Hepatocyte (in vitro differentiated cells): ENCODE measurements at regions not wholly inside any gene's neighbourhood (a gene's known extent, or its start where the extent isn't known, plus 50 kb on each side); places are given as distances from the start of the nearest gene placed in this dataset.

Source experiments
- DNase-seq: peaks from one replicate; pipeline ENCODE4 v3.0.0-alpha.2; 2016; ENCODE audit warnings: low spot score
- H2AFZ ChIP-seq: fragments of 200-600 bp; sonication (generic); 2 replicates; pipeline ENCODE4 v1.6.0; 2016; ENCODE audit warnings: antibody characterized with exemption, mild to moderate bottlenecking
- H3K27ac ChIP-seq: fragments of 200-600 bp; sonication (generic); 2 replicates; pipeline ENCODE4 v1.5.1; 2016; ENCODE audit warnings: mild to moderate bottlenecking
- H3K27me3 ChIP-seq: fragments of 200-600 bp; sonication (generic); 2 replicates; pipeline ENCODE4 v1.6.1; 2016
- H3K36me3 ChIP-seq: fragments of 200-600 bp; sonication (generic); replicated peaks from 2 replicates; pipeline ENCODE4 v1.5.1; 2016; ENCODE audit warnings: low read depth; ENCODE audit not compliant: insufficient read depth
- H3K4me1 ChIP-seq: fragments of 200-600 bp; sonication (generic); 2 replicates; pipeline ENCODE4 v1.5.1; 2016; ENCODE audit warnings: mild to moderate bottlenecking, moderate library complexity; ENCODE audit not compliant: insufficient read depth
- H3K4me2 ChIP-seq: fragments of 200-600 bp; sonication (generic); 2 replicates; pipeline ENCODE4 v1.6.0; 2016
- H3K4me3 ChIP-seq: fragments of 200-600 bp; sonication (generic); 2 replicates; pipeline ENCODE4 v1.5.1; 2016; ENCODE audit warnings: mild to moderate bottlenecking
- H3K79me2 ChIP-seq: fragments of 200-600 bp; sonication (generic); 2 replicates; pipeline ENCODE4 v1.6.0; 2017; ENCODE audit warnings: mild to moderate bottlenecking
- H3K9me2 ChIP-seq: fragments of 200-600 bp; sonication (generic); replicated peaks from 2 replicates; pipeline ENCODE4 v1.6.0; 2017; ENCODE audit warnings: mild to moderate bottlenecking; ENCODE audit not compliant: insufficient read depth
- H3K9me3 ChIP-seq: fragments of 200-600 bp; sonication (generic); 2 replicates; pipeline ENCODE4 v1.5.1; 2016; ENCODE audit warnings: low read depth, mild to moderate bottlenecking
- H4K20me1 ChIP-seq: fragments of 200-600 bp; sonication (generic); 2 replicates; pipeline ENCODE4 v1.6.0; 2016; ENCODE audit warnings: mild to moderate bottlenecking; ENCODE audit not compliant: insufficient read depth, poor library complexity, severe bottlenecking
- CTCF ChIP-seq: fragments of 200-600 bp; sonication (generic); IDR thresholded peaks from 2 replicates; pipeline ENCODE4 v1.5.1; 2016; ENCODE audit warnings: antibody characterized with exemption, mild to moderate bottlenecking; ENCODE audit not compliant: poor library complexity
- EZH2 ChIP-seq: fragments of 200-600 bp; sonication (generic); IDR thresholded peaks from 2 replicates; pipeline ENCODE4 v1.6.1; 2016; ENCODE audit warnings: antibody characterized with exemption, mild to moderate bottlenecking, borderline replicate concordance
- EZH2phosphoT487 ChIP-seq: fragments of 200-600 bp; sonication (generic); IDR thresholded peaks from one replicate; pipeline ENCODE4 v1.6.1; 2018; ENCODE audit warnings: antibody characterized with exemption, mild to moderate bottlenecking, low read depth, moderate library complexity; ENCODE audit not compliant: unreplicated experiment, severe bottlenecking
- WGBS: methylation state at CpG from one replicate; pipeline ENCODE4 v1.1.6; 2016; ENCODE audit warnings: low lambda C conversion rate; ENCODE audit errors: missing lambda C conversion rate; 5-methylcytosine and 5-hydroxymethylcytosine counted together

- no peak for DNase-seq
- Histone ChIP-seq H3K4me2 (no peak overlapping the region), H3K79me2 (no peaks in the 10 kb centered on the region), H2AFZ (no peak overlapping the region), H4K20me1 (no peaks in the 10 kb centered on the region), H3K36me3 (no peaks in the 10 kb centered on the region), H3K9me3 (no peaks in the 10 kb centered on the region), H3K4me1 (no peaks in the 10 kb centered on the region), H3K4me3 (no peak overlapping the region), H3K9me2 (no peaks in the 10 kb centered on the region), H3K27ac (no peak overlapping the region), H3K27me3 (no peaks in the 10 kb centered on the region)
- 83% methylated on average over 7 of the region's 7 CpGs for WGBS
- TF ChIP-seq EZH2phosphoT487 (no peak), CTCF (no peak), EZH2 (no peak)
Measured at GRCh38 chrX:118178450-118178849, 61.8 kb upstream of the KLHL13 start.

GRCh38 chrX:118179161-118179560 is 62.6 kb upstream of the KLHL13 start:
- no peaks in the 10 kb centered on the region for H4K20me1 ChIP-seq
- no peak overlapping the region for H3K27ac ChIP-seq
- H3K9me2 ChIP-seq = no peaks in the 10 kb centered on the region
- H3K4me3 ChIP-seq = no peak overlapping the region
- H3K79me2 ChIP-seq = no peaks in the 10 kb centered on the region
- H3K27me3 ChIP-seq = no peaks in the 10 kb centered on the region
- no peak for TF ChIP-seq EZH2phosphoT487
- TF ChIP-seq EZH2 = no peak
- no peak for TF ChIP-seq CTCF
- WGBS = 59% methylated on average over 3 of the region's 3 CpGs
- DNase-seq = no peak
- H3K4me2 ChIP-seq = no peak overlapping the region
- no peaks in the 10 kb centered on the region for H3K9me3 ChIP-seq
- H2AFZ ChIP-seq = no peak overlapping the region
- no peaks in the 10 kb centered on the region for H3K4me1 ChIP-seq
- no peaks in the 10 kb centered on the region for H3K36me3 ChIP-seq

- Histone ChIP-seq H3K9me3 (no peaks in the 10 kb centered on the region), H3K9me2 (no peaks in the 10 kb centered on the region), H2AFZ (no peak overlapping the region), H4K20me1 (no peaks in the 10 kb centered on the region), H3K79me2 (no peaks in the 10 kb centered on the region), H3K4me3 (no peak overlapping the region), H3K4me1 (no peaks in the 10 kb centered on the region), H3K36me3 (no peaks in the 10 kb centered on the region), H3K27ac (no peak overlapping the region), H3K27me3 (no peaks in the 10 kb centered on the region), H3K4me2 (no peak overlapping the region)
- DNase-seq = no peak
- no peak for TF ChIP-seq EZH2
- no peak for TF ChIP-seq EZH2phosphoT487
- no peak for TF ChIP-seq CTCF
- 80% methylated on average over 4 of the region's 4 CpGs for WGBS
Measured at GRCh38 chrX:118179718-118180117, 63.1 kb upstream of the KLHL13 start.

- H3K27me3 ChIP-seq = no peaks in the 10 kb centered on the region
- no peak overlapping the region for H3K4me2 ChIP-seq
- H2AFZ ChIP-seq = no peak overlapping the region
- H3K4me3 ChIP-seq = no peak overlapping the region
- no peaks in the 10 kb centered on the region for H3K9me3 ChIP-seq
- H3K79me2 ChIP-seq = no peaks in the 10 kb centered on the region
- H3K36me3 ChIP-seq = no peaks in the 10 kb centered on the region
- no peaks in the 10 kb centered on the region for H3K4me1 ChIP-seq
- no peak for DNase-seq
- no peaks in the 10 kb centered on the region for H3K9me2 ChIP-seq
- 78% methylated on average over 4 of the region's 4 CpGs for WGBS
- H4K20me1 ChIP-seq = no peaks in the 10 kb centered on the region
- no peak for TF ChIP-seq CTCF
- TF ChIP-seq EZH2phosphoT487 = no peak
- no peak for TF ChIP-seq EZH2
- H3K27ac ChIP-seq = no peak overlapping the region
Measured at GRCh38 chrX:118181030-118181429, 64.4 kb upstream of the KLHL13 start.
